LNCaP clone FGC (cell line): ENCODE measurements at regions not wholly inside any gene's neighbourhood (a gene's known extent, or its start where the extent isn't known, plus 50 kb on each side); places are given as distances from the start of the nearest gene placed in this dataset.

Source experiments
- DNase-seq: peaks from one replicate; pipeline ENCODE4 v3.0.0-alpha.2; 2011; ENCODE audit warnings: low read depth
- H3K4me3 ChIP-seq: 2 replicates; pipeline ENCODE4 v1.5.1; 2011; ENCODE audit warnings: mild to moderate bottlenecking, low read depth, low read length, control low read depth
- CTCF ChIP-seq: IDR thresholded peaks from 2 replicates; pipeline ENCODE4 v1.5.1; 2012; ENCODE audit warnings: mild to moderate bottlenecking; ENCODE audit not compliant: control insufficient read depth, insufficient read depth; ENCODE audit errors: extremely low read depth

DNA sequence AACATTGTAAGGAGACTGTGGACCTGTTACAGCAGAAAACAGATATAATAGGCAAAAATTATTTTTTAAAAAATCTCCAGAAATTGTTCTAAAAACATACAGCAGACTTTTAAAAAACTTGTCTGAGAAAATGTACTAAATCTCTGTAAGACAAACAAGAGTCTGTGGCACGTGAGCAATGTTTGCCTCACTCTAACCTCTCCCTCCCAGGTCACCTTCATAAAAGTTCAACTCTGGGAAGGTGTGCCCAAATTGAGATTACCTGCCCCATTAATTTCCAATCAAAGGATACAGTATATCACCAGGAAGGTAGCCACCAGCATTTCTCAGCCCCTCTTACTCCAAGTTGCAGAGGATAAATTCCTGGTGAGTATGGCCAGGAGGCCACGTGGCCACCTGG is 992.7 kb downstream of the TMEM182 start:
- DNase-seq: no peak
- no peak for TF ChIP-seq CTCF
- no peak overlapping the region for H3K4me3 ChIP-seq

DNA sequence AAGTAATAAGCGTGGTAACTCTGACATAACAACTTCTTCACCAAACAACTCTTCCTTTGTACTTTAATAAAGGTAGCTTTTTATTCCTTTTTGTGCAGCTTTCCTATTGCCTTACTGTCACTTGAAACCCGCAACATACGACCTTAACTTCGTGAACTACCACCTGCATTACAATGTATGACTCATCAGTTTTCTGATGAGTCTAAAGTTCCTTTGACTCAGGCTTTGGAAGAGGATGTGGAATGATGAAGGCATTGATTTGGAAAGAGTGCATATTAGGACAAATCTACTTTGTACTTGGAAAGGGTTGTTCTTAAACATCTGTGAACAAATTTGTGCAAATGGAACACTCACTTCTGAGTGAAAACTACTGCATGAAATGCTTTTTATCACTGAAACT is 1012.1 kb downstream of the TMEM182 start:
- no peak for DNase-seq
- H3K4me3 ChIP-seq: no peak overlapping the region
- no peak for TF ChIP-seq CTCF

DNA sequence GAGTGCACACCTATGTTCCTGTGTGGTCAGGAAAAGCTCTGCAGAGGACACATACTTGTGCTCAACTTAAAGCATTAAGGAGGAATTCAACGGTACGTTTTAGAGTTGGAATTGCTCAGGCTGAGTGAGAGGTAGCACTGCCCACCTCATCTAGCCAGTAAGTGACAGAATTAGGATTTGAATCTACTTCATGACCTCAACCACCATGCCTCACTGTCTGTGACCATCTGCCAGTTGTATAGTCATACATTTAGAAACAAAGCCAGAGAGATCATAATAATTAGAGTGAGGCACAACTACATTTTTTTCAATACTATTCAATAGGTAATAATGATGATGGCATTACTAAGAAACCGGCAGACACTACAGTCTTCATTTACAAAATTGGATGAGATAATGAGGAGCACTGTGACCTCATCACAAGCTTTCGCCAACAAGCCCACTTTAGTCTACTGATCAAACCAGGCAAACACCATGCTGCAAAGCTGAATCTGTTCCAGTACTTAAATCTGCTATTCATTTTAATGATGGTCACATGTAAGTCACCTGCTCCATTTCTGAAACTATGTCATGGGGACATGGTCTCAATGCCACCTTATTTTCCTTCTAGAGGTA is 1018.4 kb downstream of the TMEM182 start:
- TF ChIP-seq CTCF: no peak
- no peak overlapping the region for H3K4me3 ChIP-seq
- no peak for DNase-seq

- H3K4me3 ChIP-seq: no peak overlapping the region
- TF ChIP-seq CTCF: no peak
- DNase-seq: no peak
Observed at GRCh38 chr2:103781313-103781712, 1019.5 kb downstream of the TMEM182 start.

DNA sequence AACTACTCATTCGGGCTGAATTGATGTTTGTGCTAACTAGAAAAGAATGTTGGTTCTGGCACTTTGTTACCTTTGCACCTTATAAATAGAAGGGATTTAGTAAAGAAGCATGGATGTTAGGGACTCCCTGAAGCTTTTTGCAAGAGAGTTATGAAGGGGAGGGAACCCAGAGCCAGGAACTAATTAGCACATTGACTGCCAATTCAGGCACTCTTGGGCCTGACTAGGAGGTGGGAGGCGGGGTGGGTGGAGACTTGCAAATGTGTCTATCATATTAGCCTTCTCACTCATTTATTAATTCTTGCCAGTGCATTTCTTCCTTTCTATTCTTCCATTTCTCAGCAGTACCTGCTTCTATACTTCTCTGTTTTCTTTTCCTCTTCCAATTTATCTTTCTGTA is 1022.4 kb downstream of the TMEM182 start:
- no peak for TF ChIP-seq CTCF
- DNase-seq: no peak
- no peak overlapping the region for H3K4me3 ChIP-seq

GRCh38 chr2:103785432-103785831 is 1023.6 kb downstream of the TMEM182 start:
- no peak for TF ChIP-seq CTCF
- H3K4me3 ChIP-seq: no peak overlapping the region
- no peak for DNase-seq

DNA sequence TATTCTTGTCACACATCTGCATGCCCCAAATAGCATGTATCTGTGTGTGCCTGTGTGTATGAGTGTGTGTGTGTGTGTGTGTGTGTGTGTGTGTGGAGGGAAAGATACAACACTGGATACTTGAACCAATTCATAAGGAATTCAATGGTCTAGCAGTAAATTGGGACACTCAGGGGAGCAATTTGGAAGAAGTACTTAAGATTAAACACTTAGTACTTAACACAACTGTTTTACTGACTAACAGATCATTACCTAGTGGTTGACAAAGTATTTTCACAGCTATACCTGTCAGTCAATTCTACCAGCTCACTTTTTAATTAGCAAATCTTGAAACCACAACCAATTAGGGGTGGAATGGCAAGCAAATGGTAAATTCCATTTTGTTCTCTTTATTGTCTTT is 1024.1 kb downstream of the TMEM182 start:
- no peak overlapping the region for H3K4me3 ChIP-seq
- TF ChIP-seq CTCF: no peak
- DNase-seq: no peak
